ENCODE measurements at regions not wholly inside any gene's neighbourhood (a gene's known extent, or its start where the extent isn't known, plus 50 kb on each side); places are given as distances from the start of the nearest gene placed in this dataset.

DNA sequence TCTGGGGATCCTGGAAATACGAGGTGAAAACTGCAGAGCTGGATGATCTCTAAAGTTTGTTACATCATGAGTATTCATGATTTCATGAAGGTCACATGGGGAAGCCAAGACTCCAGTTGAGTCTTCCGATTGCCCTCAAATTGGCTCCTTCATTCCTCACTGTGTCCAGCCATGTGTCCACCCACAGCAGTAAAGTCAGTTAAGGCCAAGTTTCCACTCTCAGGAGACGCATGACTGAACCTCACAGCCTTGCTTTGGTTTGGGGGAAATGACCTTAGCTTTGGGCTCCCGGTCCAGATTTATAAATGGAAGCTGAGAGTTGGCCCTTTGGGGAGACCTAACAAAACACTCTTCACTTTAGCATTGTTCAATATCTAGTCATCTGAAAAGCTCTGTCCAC lies 289.7 kb upstream of the MCTP2 start:
- Mint-ChIP-seq H3K36me3 (ENCODE audit: insufficient read depth, unreplicated experiment) (no peaks in the 10 kb centered on the region), H3K4me3 (ENCODE audit: low read depth, unreplicated experiment) (no peak overlapping the region), H3K9me3 (ENCODE audit: low read depth, unreplicated experiment) (peaks cover 20% of the 10 kb centered on the region), H3K27me3 (ENCODE audit: unreplicated experiment) (no peaks in the 10 kb centered on the region), H3K4me1 (ENCODE audit: low read depth, unreplicated experiment) (no peaks in the 10 kb centered on the region), H3K27ac (ENCODE audit: unreplicated experiment) (no peak overlapping the region)
- no peak for DNase-seq
- intact Hi-C loops (cut with micrococcal nuclease; ENCODE audit: unreplicated experiment): no loop called here
- TF ChIP-seq, protein P1, sequence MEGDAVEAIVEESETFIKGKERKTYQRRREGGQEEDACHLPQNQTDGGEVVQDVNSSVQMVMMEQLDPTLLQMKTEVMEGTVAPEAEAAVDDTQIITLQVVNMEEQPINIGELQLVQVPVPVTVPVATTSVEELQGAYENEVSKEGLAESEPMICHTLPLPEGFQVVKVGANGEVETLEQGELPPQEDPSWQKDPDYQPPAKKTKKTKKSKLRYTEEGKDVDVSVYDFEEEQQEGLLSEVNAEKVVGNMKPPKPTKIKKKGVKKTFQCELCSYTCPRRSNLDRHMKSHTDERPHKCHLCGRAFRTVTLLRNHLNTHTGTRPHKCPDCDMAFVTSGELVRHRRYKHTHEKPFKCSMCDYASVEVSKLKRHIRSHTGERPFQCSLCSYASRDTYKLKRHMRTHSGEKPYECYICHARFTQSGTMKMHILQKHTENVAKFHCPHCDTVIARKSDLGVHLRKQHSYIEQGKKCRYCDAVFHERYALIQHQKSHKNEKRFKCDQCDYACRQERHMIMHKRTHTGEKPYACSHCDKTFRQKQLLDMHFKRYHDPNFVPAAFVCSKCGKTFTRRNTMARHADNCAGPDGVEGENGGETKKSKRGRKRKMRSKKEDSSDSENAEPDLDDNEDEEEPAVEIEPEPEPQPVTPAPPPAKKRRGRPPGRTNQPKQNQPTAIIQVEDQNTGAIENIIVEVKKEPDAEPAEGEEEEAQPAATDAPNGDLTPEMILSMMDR (IDR thresholded peaks at IDR 0.05; ENCODE audit: unreplicated experiment): no peak
- CTCF ChIA-PET: interaction anchor here (0.5 kb wide), 1 partner anchor 11 kb away, joined by 3 read pairs; no protein-coding TSS in a partner anchor
- no TSS peak for BruUV-seq (replicated peaks)

DNA sequence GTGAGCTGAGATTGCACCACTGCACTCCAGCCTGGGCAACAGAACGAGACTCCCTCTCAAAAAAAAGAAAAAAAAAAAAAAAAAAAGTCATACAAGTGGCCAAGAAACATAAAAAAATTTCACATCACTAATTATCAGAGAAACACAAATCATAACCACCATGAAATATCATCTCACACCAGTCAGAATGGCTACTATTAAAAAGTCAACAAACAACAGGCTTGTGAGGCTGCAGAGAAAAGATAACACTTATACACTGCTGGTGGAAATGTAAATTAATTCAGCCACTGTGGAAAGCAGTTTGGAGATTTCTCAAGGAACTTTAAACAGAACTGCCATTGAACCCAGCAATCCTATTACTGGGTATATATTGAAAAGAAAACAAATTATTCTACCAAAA lies 291.1 kb upstream of the MCTP2 start:
- no peaks in the 10 kb centered on the region for H3K36me3 Mint-ChIP-seq (ENCODE audit: insufficient read depth, unreplicated experiment)
- CTCF ChIA-PET: no interaction called here
- BruUV-seq (replicated peaks): no TSS peak
- H3K4me3 Mint-ChIP-seq (ENCODE audit: low read depth, unreplicated experiment): no peak overlapping the region
- no peak overlapping the region for H3K27ac Mint-ChIP-seq (ENCODE audit: unreplicated experiment)
- intact Hi-C loops (cut with micrococcal nuclease; ENCODE audit: unreplicated experiment): no loop called here
- no peaks in the 10 kb centered on the region for H3K4me1 Mint-ChIP-seq (ENCODE audit: low read depth, unreplicated experiment)
- TF ChIP-seq, protein P1 (IDR thresholded peaks at IDR 0.05; ENCODE audit: unreplicated experiment): no peak
- H3K27me3 Mint-ChIP-seq (ENCODE audit: unreplicated experiment): no peaks in the 10 kb centered on the region
- peaks cover 18% of the 10 kb centered on the region for H3K9me3 Mint-ChIP-seq (ENCODE audit: low read depth, unreplicated experiment)
- DNase-seq: no peak

DNA sequence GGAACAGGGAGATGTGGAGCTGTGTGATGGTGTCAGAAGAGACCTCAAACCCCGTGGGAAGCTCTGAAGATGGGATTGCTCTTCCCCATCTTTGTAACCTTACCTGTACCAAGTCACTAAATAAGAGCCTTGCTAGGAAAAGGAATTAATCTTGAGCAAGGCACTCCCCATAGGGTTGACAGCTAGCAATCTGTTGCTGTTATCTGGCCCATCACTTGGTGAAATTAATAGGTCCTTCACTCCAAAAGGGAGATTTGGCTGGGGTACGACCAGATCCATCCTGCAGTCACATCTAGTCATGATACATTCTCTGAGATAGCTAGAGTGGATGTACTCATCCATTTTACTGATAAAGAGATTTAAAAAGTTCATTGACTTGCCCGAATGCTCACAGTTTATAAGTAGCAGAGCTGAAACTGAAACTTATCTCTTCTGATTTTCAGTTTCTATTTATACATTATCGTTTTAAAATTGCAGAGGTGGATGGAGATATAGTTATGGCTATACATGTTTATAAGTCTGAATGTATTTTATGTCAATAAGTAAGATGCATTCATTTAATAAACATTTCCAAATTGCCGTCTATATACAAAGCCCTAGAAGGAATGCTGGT lies 299.1 kb upstream of the MCTP2 start:
- CTCF ChIA-PET: no interaction called here

DNA sequence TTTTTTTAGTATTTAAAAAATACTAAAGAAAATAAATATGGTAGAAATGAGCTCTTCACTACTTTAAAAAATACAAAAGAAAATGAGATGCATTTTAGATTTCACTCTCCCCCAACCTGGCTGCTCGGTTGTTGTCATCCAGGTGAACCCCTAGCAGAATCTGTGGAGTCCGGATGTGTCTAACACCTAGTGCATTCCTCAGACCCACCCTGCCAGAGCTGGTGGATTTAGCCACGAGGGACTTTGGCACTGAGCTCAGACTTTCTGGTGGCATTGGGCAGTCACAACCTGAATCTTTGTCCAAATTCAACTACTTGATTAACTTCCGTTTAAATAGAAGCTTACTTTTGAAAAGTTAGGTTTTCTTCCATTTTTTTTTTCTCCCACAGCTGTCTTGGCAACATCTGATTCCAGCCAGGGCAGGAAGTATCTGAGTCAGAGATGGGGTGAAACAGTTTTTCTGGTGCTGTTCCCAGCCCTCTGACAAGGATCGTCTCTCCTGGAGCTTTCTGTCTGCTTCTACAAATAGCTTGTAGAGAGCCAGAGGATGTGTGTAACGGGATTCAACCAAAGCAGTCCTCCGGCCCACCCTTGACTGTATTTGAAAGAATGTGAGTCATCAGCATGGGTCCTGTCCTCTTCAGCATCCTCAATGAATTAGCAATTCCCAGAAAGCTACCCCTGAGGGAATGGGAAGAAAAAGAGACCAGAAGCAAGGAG lies 301.8 kb upstream of the MCTP2 start:
- Mint-ChIP-seq H3K4me3 (ENCODE audit: low read depth, unreplicated experiment) (no peak overlapping the region), H3K27ac (ENCODE audit: unreplicated experiment) (no peak overlapping the region), H3K27me3 (ENCODE audit: unreplicated experiment) (no peaks in the 10 kb centered on the region), H3K4me1 (ENCODE audit: low read depth, unreplicated experiment) (no peaks in the 10 kb centered on the region), H3K36me3 (ENCODE audit: insufficient read depth, unreplicated experiment) (no peaks in the 10 kb centered on the region), H3K9me3 (ENCODE audit: low read depth, unreplicated experiment) (peaks cover 29% of the 10 kb centered on the region)
- DNase-seq: no peak
- intact Hi-C loops (cut with micrococcal nuclease; ENCODE audit: unreplicated experiment): no loop called here
- TF ChIP-seq, protein P1 (IDR thresholded peaks at IDR 0.05; ENCODE audit: unreplicated experiment): no peak
- CTCF ChIA-PET: no interaction called here
- no TSS peak for BruUV-seq (replicated peaks)

More for the DNA sequence above, 299.1 kb upstream of the MCTP2 start:
- intact Hi-C loops (cut with micrococcal nuclease; ENCODE audit: unreplicated experiment): no loop called here
- Mint-ChIP-seq H3K9me3 (ENCODE audit: low read depth, unreplicated experiment) (peaks cover 28% of the 10 kb centered on the region), H3K27ac (ENCODE audit: unreplicated experiment) (no peak overlapping the region), H3K4me3 (ENCODE audit: low read depth, unreplicated experiment) (no peak overlapping the region), H3K4me1 (ENCODE audit: low read depth, unreplicated experiment) (no peaks in the 10 kb centered on the region), H3K36me3 (ENCODE audit: insufficient read depth, unreplicated experiment) (no peaks in the 10 kb centered on the region), H3K27me3 (ENCODE audit: unreplicated experiment) (no peaks in the 10 kb centered on the region)
- TF ChIP-seq, protein P1 (IDR thresholded peaks at IDR 0.05; ENCODE audit: unreplicated experiment): no peak
- no peak for DNase-seq
- no TSS peak for BruUV-seq (replicated peaks)
